IMR-90 (cell line): ENCODE measurements at regions not wholly inside any gene's neighbourhood (a gene's known extent, or its start where the extent isn't known, plus 50 kb on each side); places are given as distances from the start of the nearest gene placed in this dataset.

Experiments used
- ATAC-seq: fragments of 200-7000 bp; cut with Tn5 transposase; 2 replicates; pipeline ENCODE4 v1.9.1; 2020; ENCODE audit warnings: low read depth, mild to moderate bottlenecking, moderate library complexity
- BruUV-seq: library from RNA; stranded (reverse); fragments of 400-500 nt; replicated peaks from 2 replicates; lab custom pipeline; 2021; lab: Mats Ljungman, UMichigan
- CTCF ChIA-PET: fragments of 300-600 bp; formaldehyde crosslinking; extraction: SDS; loops from one replicate; lab custom pipeline; 2021; ENCODE audit warnings: antibody characterized with exemption; lab: Yijun Ruan, JAX
- POLR2A ChIA-PET: fragments of 300-600 bp; sonication (Branson Sonifier 250); formaldehyde crosslinking; loops from one replicate; lab custom pipeline; 2022; ENCODE audit warnings: antibody characterized with exemption; ENCODE audit not compliant: unreplicated experiment; lab: Charles Lee
- DNase-seq: peaks from one replicate; pipeline ENCODE4 v3.0.0; 2013
- H2AFZ ChIP-seq: replicated peaks from 2 replicates; pipeline ENCODE3; 2013; ENCODE audit warnings: low read length, mild to moderate bottlenecking; ENCODE audit not compliant: poor library complexity
- H2AK5ac ChIP-seq: 2 replicates; pipeline ENCODE4 v1.6.1; 2013; ENCODE audit warnings: low read depth, low read length, inconsistent platforms
- H2AK9ac ChIP-seq: replicated peaks from 2 replicates; pipeline ENCODE3; 2013; ENCODE audit warnings: mild to moderate bottlenecking, low read depth, low read length, moderate library complexity; ENCODE audit not compliant: poor library complexity
- H2BK120ac ChIP-seq: 2 replicates; pipeline ENCODE4 v1.6.1; 2013; ENCODE audit warnings: low read depth, low read length, inconsistent platforms
- H2BK15ac ChIP-seq: 3 replicates; pipeline ENCODE4 v1.6.1; 2013; ENCODE audit warnings: low read depth, low read length, inconsistent platforms
- H2BK20ac ChIP-seq: 2 replicates; pipeline ENCODE4 v1.6.1; 2013; ENCODE audit warnings: low read depth, mild to moderate bottlenecking, inconsistent platforms, low read length, moderate library complexity
- H2BK5ac ChIP-seq: 2 replicates; pipeline ENCODE4 v1.6.1; 2013; ENCODE audit warnings: mild to moderate bottlenecking, low read depth, low read length, inconsistent platforms; ENCODE audit not compliant: poor library complexity, severe bottlenecking
- H3K14ac ChIP-seq: replicated peaks from 2 replicates; pipeline ENCODE4 v1.6.1; 2013; ENCODE audit warnings: low read depth, low read length, inconsistent platforms
- H3K18ac ChIP-seq: 2 replicates; pipeline ENCODE4 v1.6.1; 2013; ENCODE audit warnings: low read depth, low read length, control low read depth
- H3K23ac ChIP-seq: 2 replicates; pipeline ENCODE4 v1.6.1; 2013; ENCODE audit warnings: low read depth, low read length, inconsistent platforms
- H3K27ac ChIP-seq: 2 replicates; pipeline ENCODE4 v1.5.1; 2013; ENCODE audit warnings: mild to moderate bottlenecking, control low read depth, low read length; ENCODE audit not compliant: insufficient read depth
- H3K27me3 ChIP-seq: 2 replicates; pipeline ENCODE4 v1.6.1; 2013; ENCODE audit warnings: low read length; ENCODE audit not compliant: control insufficient read depth, insufficient read depth
- H3K36me3 ChIP-seq: 2 replicates; pipeline ENCODE4 v1.6.1; 2013; ENCODE audit warnings: low read length, mixed read lengths; ENCODE audit not compliant: control insufficient read depth, insufficient read depth
- H3K4ac ChIP-seq: 2 replicates; pipeline ENCODE4 v1.6.1; 2013; ENCODE audit warnings: low read depth, low read length, inconsistent platforms
- H3K4me1 ChIP-seq: 2 replicates; pipeline ENCODE4 v1.6.1; 2013; ENCODE audit warnings: low read length, mixed read lengths; ENCODE audit not compliant: control insufficient read depth, insufficient read depth
- H3K4me2 ChIP-seq: 2 replicates; pipeline ENCODE4 v1.6.1; 2013; ENCODE audit warnings: low read depth, mild to moderate bottlenecking, control low read depth, low read length, moderate library complexity
- H3K4me3 ChIP-seq: 2 replicates; pipeline ENCODE4 v1.5.1; 2013; ENCODE audit warnings: low read depth, mild to moderate bottlenecking, control low read depth, low read length, moderate library complexity; ENCODE audit not compliant: insufficient read depth
- H3K56ac ChIP-seq: 2 replicates; pipeline ENCODE4 v1.6.1; 2013; ENCODE audit warnings: low read length, inconsistent platforms; ENCODE audit not compliant: insufficient read depth; ENCODE audit errors: extremely low read depth
- H3K79me1 ChIP-seq, 2 experiments: 2 replicates each; pipeline ENCODE4 v1.6.1; 2013; ENCODE audit warnings: low read length in 2 of 2, inconsistent platforms in 1 of 2, low read depth in 1 of 2
- H3K9ac ChIP-seq: 2 replicates; pipeline ENCODE4 v1.6.1; 2013; ENCODE audit warnings: low read depth, low read length, control low read depth
- H3K9me1 ChIP-seq: 2 replicates; pipeline ENCODE4 v1.6.1; 2013; ENCODE audit warnings: low read length, inconsistent platforms; ENCODE audit not compliant: insufficient read depth
- H3K9me3 ChIP-seq: 2 replicates; pipeline ENCODE4 v1.6.1; 2013; ENCODE audit warnings: low read length; ENCODE audit not compliant: control insufficient read depth, insufficient read depth
- H4K20me1 ChIP-seq: 2 replicates; pipeline ENCODE4 v1.6.1; 2013; ENCODE audit warnings: low read length, inconsistent platforms; ENCODE audit not compliant: insufficient read depth
- H4K5ac ChIP-seq: 2 replicates; pipeline ENCODE4 v1.6.1; 2013; ENCODE audit warnings: mild to moderate bottlenecking, low read depth, low read length, control low read depth
- H4K8ac ChIP-seq, 2 experiments: 2 replicates each; pipeline ENCODE4 v1.6.1; 2013; ENCODE audit warnings: low read depth in 2 of 2, low read length in 2 of 2, control low read depth in 1 of 2, inconsistent platforms in 1 of 2
- H4K91ac ChIP-seq: 2 replicates; pipeline ENCODE4 v1.6.1; 2013; ENCODE audit warnings: low read depth, low read length, inconsistent platforms; ENCODE audit not compliant: insufficient read depth
- BHLHE40 ChIP-seq: fragments of 150-350 bp; IDR thresholded peaks from 2 replicates; pipeline ENCODE4 v1.6.1; 2016; ENCODE audit warnings: mild to moderate bottlenecking, low read depth, low read length
- CEBPB ChIP-seq: IDR thresholded peaks from 2 replicates; pipeline ENCODE4 v1.6.1; 2012; ENCODE audit warnings: low read depth, low read length, improper control_type of control experiment
- CHD1 ChIP-seq: IDR thresholded peaks from 2 replicates; pipeline ENCODE4 v1.6.1; 2012; ENCODE audit warnings: low read depth, low read length, improper control_type of control experiment
- FOS ChIP-seq: fragments of 150-350 bp; IDR thresholded peaks from 2 replicates; pipeline ENCODE4 v1.6.1; 2016; ENCODE audit warnings: low read depth, low read length
- MXI1 ChIP-seq: IDR thresholded peaks from 2 replicates; pipeline ENCODE4 v1.6.1; 2012; ENCODE audit warnings: low read depth, mild to moderate bottlenecking, low read length, moderate library complexity, borderline replicate concordance
- POLR2A ChIP-seq: IDR thresholded peaks from 2 replicates; pipeline ENCODE4 v1.6.1; 2012; ENCODE audit warnings: mild to moderate bottlenecking, low read depth, low read length
- RCOR1 ChIP-seq: IDR thresholded peaks from 2 replicates; pipeline ENCODE4 v1.6.1; 2012; ENCODE audit warnings: mild to moderate bottlenecking, low read length, improper control_type of control experiment; ENCODE audit not compliant: insufficient replicate concordance
- RFX5 ChIP-seq: IDR thresholded peaks from 2 replicates; pipeline ENCODE4 v1.8.0; 2012; ENCODE audit warnings: low read depth, mild to moderate bottlenecking, low read length, moderate library complexity
- whole genome bisulfite sequencing, 2 experiments: methylation state at CpG; one replicate each; pipeline versions ENCODE4 v1.1.5 to v1.1.7; 2013; ENCODE audit warnings: missing lambda C conversion rate in 2 of 2; ENCODE audit not compliant: insufficient read length in 1 of 2; ENCODE audit errors: extremely low coverage in 2 of 2; 5-methylcytosine and 5-hydroxymethylcytosine counted together
- dilution Hi-C: fragments of 300-500 bp; cut with HindIII; formaldehyde crosslinking; loops from one replicate; pipeline ENCODE4 v1.14.3; 2018; ENCODE audit warnings: low sequenced_read_pairs; ENCODE audit not compliant: unreplicated experiment
- in situ Hi-C: fragments of 300-500 bp; cut with MboI; formaldehyde crosslinking; loops from 3 replicates; pipeline ENCODE4 v1.14.3; 2019; ENCODE audit warnings: low sequenced_read_pairs, inconsistent platforms, mixed read lengths
- intact Hi-C: fragments of 100-400 bp; cut with micrococcal nuclease; formaldehyde crosslinking; loops from 2 replicates; pipeline ENCODE4 v1.10.0; 2022
- TF ChIP-seq, protein P1 (sequence below): fragments of 150-350 bp; IDR thresholded peaks from 2 replicates; pipeline ENCODE4 v1.6.1; 2016; ENCODE audit warnings: low read depth, mild to moderate bottlenecking, low read length, moderate library complexity, borderline replicate concordance
- TF ChIP-seq, protein P2 (sequence below): conservative IDR thresholded peaks from 2 replicates; pipeline ENCODE4 v1.5.1; 2012; ENCODE audit warnings: mild to moderate bottlenecking, low read depth, low read length, improper control_type of control experiment

DNA sequence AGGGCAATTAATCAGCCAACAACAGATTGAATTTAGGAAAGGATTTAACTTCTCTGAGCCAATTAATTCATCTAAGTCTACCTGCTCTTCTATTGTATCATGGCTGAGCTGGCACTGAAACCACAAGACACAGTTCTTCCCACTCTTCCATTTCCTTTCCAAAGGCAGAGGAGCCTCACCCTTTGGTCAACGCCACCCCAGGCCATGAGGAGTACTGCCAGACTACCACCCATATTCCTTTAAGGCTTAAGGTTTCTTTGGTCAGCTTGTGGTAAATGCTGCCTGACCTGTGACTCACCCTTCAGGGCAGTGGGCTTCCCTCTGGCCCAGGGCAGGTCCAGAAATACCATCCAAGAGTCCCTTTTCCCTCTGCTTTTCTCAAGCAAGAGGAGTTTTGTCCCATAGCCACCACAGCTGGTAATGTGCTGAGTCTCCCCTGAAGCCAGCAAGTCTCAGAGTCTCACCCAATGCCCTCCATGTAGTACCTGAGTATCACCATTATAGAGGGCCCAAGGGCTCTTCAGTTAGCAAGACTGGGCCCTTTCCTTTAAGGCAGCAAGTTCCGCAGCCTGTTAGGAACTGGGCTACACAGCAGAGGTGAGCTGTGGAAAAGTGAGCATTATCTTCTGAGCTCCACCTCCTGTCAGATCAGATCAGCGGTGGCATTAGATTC lies 900.5 kb upstream of the CRIM1 start:
- dilution Hi-C loops: no loop called here
- no TSS peak for BruUV-seq
- CTCF ChIA-PET: no interaction called here

More for the DNA sequence above, 900.5 kb upstream of the CRIM1 start:
- TF ChIP-seq CEBPB (no peak), RFX5 (no peak), MXI1 (no peak), RCOR1 (no peak), POLR2A (no peak), CHD1 (no peak), FOS (no peak), BHLHE40 (no peak)
- TF ChIP-seq, protein P1, sequence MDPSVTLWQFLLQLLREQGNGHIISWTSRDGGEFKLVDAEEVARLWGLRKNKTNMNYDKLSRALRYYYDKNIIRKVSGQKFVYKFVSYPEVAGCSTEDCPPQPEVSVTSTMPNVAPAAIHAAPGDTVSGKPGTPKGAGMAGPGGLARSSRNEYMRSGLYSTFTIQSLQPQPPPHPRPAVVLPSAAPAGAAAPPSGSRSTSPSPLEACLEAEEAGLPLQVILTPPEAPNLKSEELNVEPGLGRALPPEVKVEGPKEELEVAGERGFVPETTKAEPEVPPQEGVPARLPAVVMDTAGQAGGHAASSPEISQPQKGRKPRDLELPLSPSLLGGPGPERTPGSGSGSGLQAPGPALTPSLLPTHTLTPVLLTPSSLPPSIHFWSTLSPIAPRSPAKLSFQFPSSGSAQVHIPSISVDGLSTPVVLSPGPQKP: no peak
- TF ChIP-seq, protein P2, sequence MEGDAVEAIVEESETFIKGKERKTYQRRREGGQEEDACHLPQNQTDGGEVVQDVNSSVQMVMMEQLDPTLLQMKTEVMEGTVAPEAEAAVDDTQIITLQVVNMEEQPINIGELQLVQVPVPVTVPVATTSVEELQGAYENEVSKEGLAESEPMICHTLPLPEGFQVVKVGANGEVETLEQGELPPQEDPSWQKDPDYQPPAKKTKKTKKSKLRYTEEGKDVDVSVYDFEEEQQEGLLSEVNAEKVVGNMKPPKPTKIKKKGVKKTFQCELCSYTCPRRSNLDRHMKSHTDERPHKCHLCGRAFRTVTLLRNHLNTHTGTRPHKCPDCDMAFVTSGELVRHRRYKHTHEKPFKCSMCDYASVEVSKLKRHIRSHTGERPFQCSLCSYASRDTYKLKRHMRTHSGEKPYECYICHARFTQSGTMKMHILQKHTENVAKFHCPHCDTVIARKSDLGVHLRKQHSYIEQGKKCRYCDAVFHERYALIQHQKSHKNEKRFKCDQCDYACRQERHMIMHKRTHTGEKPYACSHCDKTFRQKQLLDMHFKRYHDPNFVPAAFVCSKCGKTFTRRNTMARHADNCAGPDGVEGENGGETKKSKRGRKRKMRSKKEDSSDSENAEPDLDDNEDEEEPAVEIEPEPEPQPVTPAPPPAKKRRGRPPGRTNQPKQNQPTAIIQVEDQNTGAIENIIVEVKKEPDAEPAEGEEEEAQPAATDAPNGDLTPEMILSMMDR: no peak
- Histone ChIP-seq H3K9ac (no peak overlapping the region), H4K20me1 (no peaks in the 10 kb centered on the region), H2BK20ac (no peak overlapping the region), H3K9me1 (no peaks in the 10 kb centered on the region), H4K91ac (no peak overlapping the region), H3K27me3 (no peaks in the 10 kb centered on the region), H3K36me3 (no peaks in the 10 kb centered on the region), H2AK5ac (no peak overlapping the region), H3K14ac (no peak overlapping the region), H2BK120ac (no peak overlapping the region), H3K4ac (no peak overlapping the region), H3K9me3 (0 out of 2 replicates have a peak, but pooled peaks cover 4% of the 10 kb centered on the region), H2AK9ac (no peak overlapping the region), H3K4me2 (no peak overlapping the region), H4K5ac (no peak overlapping the region), H3K79me1 (no peaks in the 10 kb centered on the region), H2AFZ (no peak overlapping the region), H4K8ac (no peak overlapping the region), H3K4me1 (no peaks in the 10 kb centered on the region), H3K56ac (no peak overlapping the region), H2BK5ac (no peak overlapping the region), H3K23ac (no peak overlapping the region), H2BK15ac (no peak overlapping the region), H3K4me3 (no peak overlapping the region), H3K18ac (no peak overlapping the region), H3K27ac (no peak overlapping the region)
- intact Hi-C loops (no loop called here), in situ Hi-C loops (no loop called here)
- DNase-seq (no peak), ATAC-seq (no peak)
- POLR2A ChIA-PET: no interaction called here
- 100% methylated on average over 1 of the region's 3 CpGs; no CpG with 5 or more reads in 1 of the 2 experiments for whole genome bisulfite sequencing, 2 experiments
